ENCODE measurements at regions not wholly inside any gene's neighbourhood (a gene's known extent, or its start where the extent isn't known, plus 50 kb on each side); places are given as distances from the start of the nearest gene placed in this dataset.
"Not testable (repeated sequence)": the region's sequence is repeated elsewhere in the genome, so short reads cannot be mapped to it uniquely, and the experiment has no call there.

GRCh38 chr17:36844013-36844412 is 93.3 kb upstream of the LHX1 start:
- TF ChIP-seq CTCF (IDR thresholded peaks at IDR 0.05) = no peak
- H3K27ac Mint-ChIP-seq (ENCODE audit: unreplicated experiment) = no peak overlapping the region
- no peaks in the 10 kb centered on the region for H3K36me3 Mint-ChIP-seq (ENCODE audit: low read depth)
- DNase-seq (ENCODE audit: low spot score) = no peak
- peaks cover 5% of the 10 kb centered on the region for H3K4me1 Mint-ChIP-seq (ENCODE audit: low read depth)
- H3K4me3 Mint-ChIP-seq (ENCODE audit: unreplicated experiment) = no peak overlapping the region
- H3K9me3 Mint-ChIP-seq (ENCODE audit: low read depth) = no peaks in the 10 kb centered on the region
- peaks cover 10% of the 10 kb centered on the region for H3K27me3 Mint-ChIP-seq (ENCODE audit: low read depth)

- no peak for DNase-seq (ENCODE audit: low spot score)
- Mint-ChIP-seq H3K36me3 (ENCODE audit: low read depth) (no peaks in the 10 kb centered on the region), H3K27me3 (ENCODE audit: low read depth) (peaks cover 10% of the 10 kb centered on the region), H3K4me1 (ENCODE audit: low read depth) (peaks cover 7% of the 10 kb centered on the region), H3K27ac (ENCODE audit: unreplicated experiment) (no peak overlapping the region), H3K4me3 (ENCODE audit: unreplicated experiment) (no peak overlapping the region), H3K9me3 (ENCODE audit: low read depth) (no peaks in the 10 kb centered on the region)
- no peak for TF ChIP-seq CTCF (IDR thresholded peaks at IDR 0.05)
These were observed 92.7 kb upstream of the LHX1 start for GRCh38 chr17:36844601-36845000.

- H3K9me3 Mint-ChIP-seq (ENCODE audit: low read depth) = no peaks in the 10 kb centered on the region
- H3K4me3 Mint-ChIP-seq (ENCODE audit: unreplicated experiment) = no peak overlapping the region
- peaks cover 10% of the 10 kb centered on the region for H3K27me3 Mint-ChIP-seq (ENCODE audit: low read depth)
- DNase-seq (ENCODE audit: low spot score) = peak; percentile 65
- TF ChIP-seq CTCF (IDR thresholded peaks at IDR 0.05) = no peak
- peaks cover 19% of the 10 kb centered on the region for H3K4me1 Mint-ChIP-seq (ENCODE audit: low read depth)
- no peaks in the 10 kb centered on the region for H3K36me3 Mint-ChIP-seq (ENCODE audit: low read depth)
- H3K27ac Mint-ChIP-seq (ENCODE audit: unreplicated experiment) = no peak overlapping the region
These were observed 91.4 kb upstream of the LHX1 start for GRCh38 chr17:36845916-36846315.

- peaks cover 23% of the 10 kb centered on the region for H3K4me1 Mint-ChIP-seq (ENCODE audit: low read depth)
- no peaks in the 10 kb centered on the region for H3K9me3 Mint-ChIP-seq (ENCODE audit: low read depth)
- no peak overlapping the region for H3K27ac Mint-ChIP-seq (ENCODE audit: unreplicated experiment)
- peaks cover 10% of the 10 kb centered on the region for H3K27me3 Mint-ChIP-seq (ENCODE audit: low read depth)
- no peaks in the 10 kb centered on the region for H3K36me3 Mint-ChIP-seq (ENCODE audit: low read depth)
- no peak for TF ChIP-seq CTCF (IDR thresholded peaks at IDR 0.05)
- DNase-seq (ENCODE audit: low spot score) = peak; percentile 56
- no peak overlapping the region for H3K4me3 Mint-ChIP-seq (ENCODE audit: unreplicated experiment)
These were observed 90.6 kb upstream of the LHX1 start for GRCh38 chr17:36846410-36847292.

GRCh38 chr17:36848008-36848902 is 89.0 kb upstream of the LHX1 start:
- Mint-ChIP-seq H3K27me3 (ENCODE audit: low read depth) (peaks cover 10% of the 10 kb centered on the region), H3K4me3 (ENCODE audit: unreplicated experiment) (no peak overlapping the region), H3K27ac (ENCODE audit: unreplicated experiment) (no peak overlapping the region), H3K4me1 (ENCODE audit: low read depth) (peaks cover 23% of the 10 kb centered on the region), H3K36me3 (ENCODE audit: low read depth) (no peaks in the 10 kb centered on the region), H3K9me3 (ENCODE audit: low read depth) (no peaks in the 10 kb centered on the region)
- no peak for TF ChIP-seq CTCF (IDR thresholded peaks at IDR 0.05)
- peak; percentile 52 for DNase-seq (ENCODE audit: low spot score)

- peaks cover 10% of the 10 kb centered on the region for H3K27me3 Mint-ChIP-seq (ENCODE audit: low read depth)
- not testable (repeated sequence) for H3K9me3 Mint-ChIP-seq (ENCODE audit: low read depth)
These were observed 88.3 kb upstream of the LHX1 start for GRCh38 chr17:36849020-36849419.

More at GRCh38 chr17:36849020-36849419, 88.3 kb upstream of the LHX1 start:
- not testable (repeated sequence) for H3K27ac Mint-ChIP-seq (ENCODE audit: unreplicated experiment); DNase-seq (ENCODE audit: low spot score); H3K36me3 Mint-ChIP-seq (ENCODE audit: low read depth); H3K4me3 Mint-ChIP-seq (ENCODE audit: unreplicated experiment)
- H3K4me1 Mint-ChIP-seq (ENCODE audit: low read depth) = peaks cover 23% of the 10 kb centered on the region
